K562 (cell line): ENCODE measurements at regions not wholly inside any gene's neighbourhood (a gene's known extent, or its start where the extent isn't known, plus 50 kb on each side); places are given as distances from the start of the nearest gene placed in this dataset.

ENCODE experiments used
- ATAC-seq: fragments of 200-7000 bp; cut with Tn5 transposase; 3 replicates; pipeline ENCODE4 v1.9.1; 2020; ENCODE audit warnings: moderate library complexity
- BruUV-seq: library from RNA; stranded (reverse); fragments of 400-500 nt; replicated peaks from 2 replicates; lab custom pipeline; 2021; lab: Mats Ljungman, UMichigan
- CTCF ChIA-PET: fragments of 300-600 bp; formaldehyde crosslinking; extraction: SDS; loops from one replicate; lab custom pipeline; 2021; ENCODE audit warnings: low intra/inter-chr PET ratio; lab: Yijun Ruan, JAX
- POLR2A ChIA-PET: fragments of 300-600, 350-650 bp; sonication (Branson Sonifier 250); formaldehyde crosslinking; extraction: SDS; loops from one replicate; lab custom pipeline; 2021; ENCODE audit warnings: antibody characterized with exemption, inconsistent platforms; lab: Yijun Ruan, JAX
- DNase-seq, 4 experiments: peaks; one replicate each; pipeline versions ENCODE4 v3.0.0 to v3.0.0-alpha.2; 2011 to 2018; ENCODE audit warnings: low spot score in 3 of 4, mixed read lengths in 3 of 4; ENCODE audit errors: extremely low read depth in 1 of 4
- FAIRE-seq: peaks from 2 replicates; lab custom pipeline; 2011; peaks lifted over from hg19 to GRCh38; lab: Jason Lieb, UNC
- H2AFZ ChIP-seq: 2 replicates; pipeline ENCODE4 v1.6.0; 2011; ENCODE audit warnings: low read depth, low read length, control low read depth, inconsistent platforms
- H3K27ac ChIP-seq: fragments of 200-600 bp; 3 replicates; pipeline ENCODE4 v1.8.0; 2011; ENCODE audit warnings: low read depth, mild to moderate bottlenecking, control low read depth, inconsistent platforms, low read length, moderate library complexity, mixed read lengths; ENCODE audit errors: extremely low read depth
- H3K27me3 ChIP-seq, 2 experiments: fragments of 300-600 bp in 1 of 2; 2 replicates in 1 of 2; 3 replicates in 1 of 2; pipeline versions ENCODE4 v1.6.0 to v1.8.0; 2011; ENCODE audit warnings: inconsistent platforms in 2 of 2, low read length in 2 of 2, mild to moderate bottlenecking in 1 of 2, mixed read lengths in 1 of 2, moderate library complexity in 1 of 2; ENCODE audit not compliant: control insufficient read depth in 2 of 2, insufficient read depth in 2 of 2
- H3K36me3 ChIP-seq: fragments of 300-600 bp; 3 replicates; pipeline ENCODE4 v1.8.0; 2011; ENCODE audit warnings: mild to moderate bottlenecking, low read length, inconsistent platforms; ENCODE audit not compliant: control insufficient read depth, insufficient read depth
- H3K4me1 ChIP-seq, 2 experiments: fragments of 200-600 bp in 1 of 2; replicated peaks in 1 of 2; 2 replicates in 1 of 2; 3 replicates in 1 of 2; pipeline versions ENCODE4 v1.5.1 to v1.8.0; 2011; ENCODE audit warnings: inconsistent platforms in 2 of 2, low read length in 2 of 2, mild to moderate bottlenecking in 1 of 2, mixed read lengths in 1 of 2, moderate library complexity in 1 of 2; ENCODE audit not compliant: control insufficient read depth in 2 of 2, insufficient read depth in 2 of 2
- H3K4me2 ChIP-seq: 2 replicates; pipeline ENCODE4 v1.6.1; 2011; ENCODE audit warnings: low read length, control low read depth, inconsistent platforms, mixed read lengths; ENCODE audit not compliant: insufficient read depth
- H3K4me3 ChIP-seq: fragments of 200-600 bp; sonication (generic), shearing (Covaris generic); 2 replicates; pipeline ENCODE4 v1.5.1; 2016; ENCODE audit warnings: control low read depth, inconsistent platforms
- H3K79me2 ChIP-seq: fragments of 200-600 bp; 3 replicates; pipeline ENCODE4 v1.8.0; 2011; ENCODE audit warnings: low read length, inconsistent platforms; ENCODE audit not compliant: control insufficient read depth, insufficient read depth
- H3K9ac ChIP-seq, 2 experiments: 2 replicates each; pipeline versions ENCODE4 v1.6.0 to v1.6.1; 2011; ENCODE audit warnings: low read depth in 2 of 2, low read length in 2 of 2, control low read depth in 1 of 2, inconsistent platforms in 1 of 2, mild to moderate bottlenecking in 1 of 2, mixed read lengths in 1 of 2; ENCODE audit not compliant: insufficient read depth in 1 of 2
- H3K9me1 ChIP-seq: one replicate; pipeline ENCODE4 v1.6.0; 2011; ENCODE audit warnings: inconsistent platforms, mild to moderate bottlenecking, low read length, moderate library complexity; ENCODE audit not compliant: control insufficient read depth, insufficient read depth
- H3K9me3 ChIP-seq: replicated peaks from 2 replicates; pipeline ENCODE4 v1.5.1; 2011; ENCODE audit warnings: low read depth, low read length, inconsistent platforms; ENCODE audit not compliant: control insufficient read depth, insufficient read depth
- H4K20me1 ChIP-seq: replicated peaks from 2 replicates; pipeline ENCODE4 v1.6.1; 2011; ENCODE audit warnings: low read length, inconsistent platforms, mixed read lengths; ENCODE audit not compliant: control insufficient read depth, insufficient read depth
- BHLHE40 ChIP-seq: IDR thresholded peaks from 2 replicates; pipeline ENCODE4 v1.6.1; 2011; ENCODE audit warnings: low read length, improper control_type of control experiment
- GTF2A2 ChIP-seq: IDR thresholded peaks from 2 replicates; pipeline ENCODE4 v1.6.1; 2016; ENCODE audit warnings: mild to moderate bottlenecking, missing genetic modification characterization, missing compliant biosample characterization
- ILK ChIP-seq: fragments of 450-650 bp; IDR thresholded peaks from 2 replicates; pipeline ENCODE4 v1.6.1; 2016; ENCODE audit warnings: missing genetic modification characterization, low read depth, mild to moderate bottlenecking, missing compliant biosample characterization, moderate library complexity, borderline replicate concordance
- KHSRP ChIP-seq: fragments of 450-650 bp; IDR thresholded peaks from 2 replicates; pipeline ENCODE4 v1.6.1; 2017
- MCM3 ChIP-seq: fragments of 450-650 bp; IDR thresholded peaks from 2 replicates; pipeline ENCODE4 v1.6.1; 2016
- MCM7 ChIP-seq, 2 experiments: fragments of 450-650 bp; IDR thresholded peaks; 2 replicates each; pipeline ENCODE4 v1.6.1; 2016 to 2018
- TRIM24 ChIP-seq, 2 experiments: fragments of 450-650 bp; IDR thresholded peaks; 2 replicates each; pipeline ENCODE4 v1.6.1; 2016
- ZBTB17 ChIP-seq: fragments of 450-650 bp; formaldehyde crosslinking; IDR thresholded peaks from 2 replicates; pipeline ENCODE4 v1.4.0; 2020; ENCODE audit warnings: mild to moderate bottlenecking
- ZBTB26 ChIP-seq: fragments of 450-650 bp; formaldehyde crosslinking; IDR thresholded peaks from 2 replicates; pipeline ENCODE4 v1.4.0; 2022; ENCODE audit warnings: missing genetic modification characterization
- ZBTB5 ChIP-seq: fragments of 450-650 bp; IDR thresholded peaks from 2 replicates; pipeline ENCODE4 v1.6.1; 2017; ENCODE audit warnings: antibody characterized with exemption
- ZFPM2 ChIP-seq: fragments of 250-450 bp; sonication (Bioruptor Pico); IDR thresholded peaks from 2 replicates; pipeline ENCODE4 v1.5.1; 2022; ENCODE audit warnings: mild to moderate bottlenecking
- ZNF143 ChIP-seq: sonication (generic); formaldehyde crosslinking; IDR thresholded peaks from 2 replicates; pipeline ENCODE4 v1.9.0; 2022; ENCODE audit warnings: mild to moderate bottlenecking, missing genetic modification reagents
- ZNF740 ChIP-seq, 3 experiments: fragments of 200-800 bp in 1 of 3; sonication (Bioruptor generic) in 1 of 3; sonication (generic) in 1 of 3; formaldehyde crosslinking in 1 of 3; IDR thresholded peaks; 2 replicates each; pipeline versions ENCODE4 v1.6.1 to v1.8.0; 2016 to 2022; ENCODE audit warnings: mild to moderate bottlenecking in 2 of 3, missing compliant biosample characterization in 2 of 3, missing genetic modification characterization in 2 of 3, missing genetic modification reagents in 1 of 3
- WGBS: fragments of 100-300 bp; shearing (Covaris generic); methylation state at CpG from one replicate; pipeline ENCODE4 v1.1.6; 2016; ENCODE audit warnings: low coverage, mixed read lengths; ENCODE audit not compliant: insufficient coverage; ENCODE audit errors: missing lambda C conversion rate; 5-methylcytosine and 5-hydroxymethylcytosine counted together
- in situ Hi-C: fragments of 300-500 bp; cut with MboI; formaldehyde crosslinking; loops from 4 replicates; pipeline ENCODE4 v1.15.0; 2018; ENCODE audit warnings: inconsistent platforms, mixed read lengths
- intact Hi-C: fragments of 100-400 bp; cut with micrococcal nuclease; formaldehyde crosslinking; loops from 2 replicates; pipeline ENCODE4 v1.14.2; 2022

GRCh38 chr10:78905015-78905956, 163.5 kb upstream of the ZMIZ1 start:
- Histone ChIP-seq H3K9ac (no peak overlapping the region), H3K27me3 (peaks cover 33 to 66% of the 10 kb centered on the region in 2 experiments; a peak in 4 of 5 replicates), H3K27ac (no peak overlapping the region), H2AFZ (no peak overlapping the region), H4K20me1 (peaks cover 12% of the 10 kb centered on the region)
- CTCF ChIA-PET, result no interaction called here
- no peak; the same call in 2 of the 3 replicates for ATAC-seq
- intact Hi-C loops, result no loop called here
- BruUV-seq, result no TSS peak
- TF ChIP-seq KHSRP (no peak), ZFPM2 (CRISPR knock-in tag) (no peak), ZNF740 (CRISPR knock-in tag; IDR thresholded peaks at IDR 0.05) (no peak), ZNF740 (tag; IDR thresholded peaks at IDR 0.05) (no peak), TRIM24 (IDR thresholded peaks at IDR 0.05) (0 out of 4 replicates have a peak, but pooled peaks of 1 of the 2 experiments have one; percentile 7), ILK (no peak), MCM3 (peak; percentile 63; the same call in 1 of the 2 replicates), BHLHE40 (no peak), ZBTB26 (CRISPR knock-in tag) (0 out of 2 replicates have a peak, but pooled peaks have one; percentile 61), ZNF143 (CRISPR knock-in tag) (no peak), ZBTB17 (CRISPR knock-in tag) (no peak), ZBTB5 (0 out of 2 replicates have a peak, but pooled peaks have one; percentile 20), GTF2A2 (tag) (no peak), MCM7 (IDR thresholded peaks at IDR 0.05) (0 out of 4 replicates have a peak, but pooled peaks of 1 of the 2 experiments have one; percentile 70)
- TF ChIP-seq, all 486 proteins: peak for 5
- no peak for FAIRE-seq
- in situ Hi-C loops, result no loop called here
- H3K4me2 ChIP-seq, result no peak overlapping the region
- peaks cover 0 to 8% of the 10 kb centered on the region in 2 experiments; a peak in 1 of 5 replicates for H3K4me1 ChIP-seq
- no peaks in the 10 kb centered on the region for H3K36me3 ChIP-seq
- no peak for DNase-seq
- no peaks in the 10 kb centered on the region for H3K9me3 ChIP-seq
- H3K4me3 ChIP-seq, result no peak overlapping the region
- H3K79me2 ChIP-seq, result no peaks in the 10 kb centered on the region
- no peaks in the 10 kb centered on the region for H3K9me1 ChIP-seq
- POLR2A ChIA-PET, result interaction anchor here (0.6 to 2.0 kb wide), 3 partner anchors 9 to 68 kb away, joined by 3 to 7 read pairs (median 4); no protein-coding TSS in a partner anchor
- WGBS, result 1% methylated on average over 12 of the region's 12 CpGs
